Tibial nerve (tissue), 4 donors: ENCODE measurements at regions not wholly inside any gene's neighbourhood (a gene's known extent, or its start where the extent isn't known, plus 50 kb on each side); places are given as distances from the start of the nearest gene placed in this dataset.

Experiments used
- DNase-seq, 2 donors: peaks; one replicate each; pipeline ENCODE4 v3.0.0-alpha.2; 2019; ENCODE audit warnings: low spot score in 2 of 2
- H3K27ac ChIP-seq, 4 donors: fragments of 200-600 bp; sonication (generic) in 3 of 4; one replicate each; pipeline ENCODE4 v1.5.1; 2017 to 2019; ENCODE audit warnings: mild to moderate bottlenecking in 1 of 4
- H3K27me3 ChIP-seq, 2 donors: fragments of 200-600 bp; sonication (generic) in 1 of 2; one replicate each; pipeline versions ENCODE4 v1.5.1 to v1.6.0; 2017 to 2019
- H3K36me3 ChIP-seq, 3 donors: fragments of 200-600 bp; sonication (generic); one replicate each; pipeline ENCODE4 v1.5.1; 2018 to 2019
- H3K4me1 ChIP-seq, 4 donors: fragments of 200-600 bp; sonication (generic) in 3 of 4; one replicate each; pipeline ENCODE4 v1.5.1; 2017 to 2019
- H3K4me3 ChIP-seq, 4 donors: fragments of 200-600 bp; sonication (generic) in 3 of 4; one replicate each; pipeline ENCODE4 v1.5.1; 2017 to 2019; ENCODE audit warnings: mild to moderate bottlenecking in 1 of 4, moderate library complexity in 1 of 4
- H3K9me3 ChIP-seq, 4 donors: fragments of 200-600 bp; sonication (generic) in 3 of 4; one replicate each; pipeline ENCODE4 v1.5.1; 2017 to 2019
- EP300 ChIP-seq, 2 donors: sonication (generic); formaldehyde crosslinking; IDR thresholded peaks; one replicate each; pipeline ENCODE4 v1.6.1; 2017; ENCODE audit warnings: antibody characterized with exemption in 2 of 2, mild to moderate bottlenecking in 1 of 2
- POLR2A ChIP-seq, 2 donors: fragments of 450-650 bp; IDR thresholded peaks; one replicate each; pipeline ENCODE4 v1.6.1; 2017; ENCODE audit warnings: antibody characterized with exemption in 2 of 2, mild to moderate bottlenecking in 2 of 2, moderate library complexity in 2 of 2
- WGBS, 2 donors: methylation state at CpG; one replicate each; pipeline ENCODE4 v1.1.5; 2018; 5-methylcytosine and 5-hydroxymethylcytosine counted together
- TF ChIP-seq, protein P1 (sequence below), 5 experiments: fragments of 200-600 bp in 3 of 5; fragments of 450-650 bp in 2 of 5; sonication (generic) in 3 of 5; IDR thresholded peaks; one replicate each; pipeline ENCODE4 v1.5.1; 2016 to 2019; ENCODE audit warnings: antibody characterized with exemption in 5 of 5, mild to moderate bottlenecking in 3 of 5, moderate library complexity in 2 of 5

DNA sequence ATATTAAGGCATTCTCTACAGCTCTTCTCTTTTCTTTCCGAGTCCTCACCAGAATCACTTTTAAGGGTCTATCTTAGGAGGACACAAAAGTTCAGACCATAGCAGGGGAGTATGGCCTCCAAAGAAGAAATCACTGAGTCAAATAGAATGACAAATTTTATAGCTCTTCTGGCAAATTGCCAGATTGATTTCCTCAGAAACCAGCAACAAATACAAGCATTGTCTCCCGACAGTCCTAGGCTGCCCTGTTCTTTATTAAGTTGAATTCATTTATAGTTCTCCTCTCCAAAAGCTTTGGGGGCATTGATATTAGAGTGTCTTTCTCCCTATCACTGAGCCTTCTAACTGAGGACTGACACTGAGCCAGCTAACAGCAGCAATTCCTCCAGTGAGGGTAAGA is 156.4 kb upstream of the FRMD6 start:
- 46 to 59% methylated on average over 2 of the region's 2 CpGs for WGBS, 2 donors
- Histone ChIP-seq H3K4me3 (no peak overlapping the region), H3K9me3 (peaks cover 0 to 3% (median 0%) of the 10 kb centered on the region in 4 donors), H3K27me3 (no peaks in the 10 kb centered on the region), H3K27ac (no peak overlapping the region), H3K4me1 (no peaks in the 10 kb centered on the region), H3K36me3 (no peaks in the 10 kb centered on the region)
- TF ChIP-seq, protein P1, sequence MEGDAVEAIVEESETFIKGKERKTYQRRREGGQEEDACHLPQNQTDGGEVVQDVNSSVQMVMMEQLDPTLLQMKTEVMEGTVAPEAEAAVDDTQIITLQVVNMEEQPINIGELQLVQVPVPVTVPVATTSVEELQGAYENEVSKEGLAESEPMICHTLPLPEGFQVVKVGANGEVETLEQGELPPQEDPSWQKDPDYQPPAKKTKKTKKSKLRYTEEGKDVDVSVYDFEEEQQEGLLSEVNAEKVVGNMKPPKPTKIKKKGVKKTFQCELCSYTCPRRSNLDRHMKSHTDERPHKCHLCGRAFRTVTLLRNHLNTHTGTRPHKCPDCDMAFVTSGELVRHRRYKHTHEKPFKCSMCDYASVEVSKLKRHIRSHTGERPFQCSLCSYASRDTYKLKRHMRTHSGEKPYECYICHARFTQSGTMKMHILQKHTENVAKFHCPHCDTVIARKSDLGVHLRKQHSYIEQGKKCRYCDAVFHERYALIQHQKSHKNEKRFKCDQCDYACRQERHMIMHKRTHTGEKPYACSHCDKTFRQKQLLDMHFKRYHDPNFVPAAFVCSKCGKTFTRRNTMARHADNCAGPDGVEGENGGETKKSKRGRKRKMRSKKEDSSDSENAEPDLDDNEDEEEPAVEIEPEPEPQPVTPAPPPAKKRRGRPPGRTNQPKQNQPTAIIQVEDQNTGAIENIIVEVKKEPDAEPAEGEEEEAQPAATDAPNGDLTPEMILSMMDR (IDR thresholded peaks at IDR 0.05), result no peak
- TF ChIP-seq POLR2A (IDR thresholded peaks at IDR 0.05) (no peak), EP300 (IDR thresholded peaks at IDR 0.05) (no peak)
- DNase-seq, result no peak

DNA sequence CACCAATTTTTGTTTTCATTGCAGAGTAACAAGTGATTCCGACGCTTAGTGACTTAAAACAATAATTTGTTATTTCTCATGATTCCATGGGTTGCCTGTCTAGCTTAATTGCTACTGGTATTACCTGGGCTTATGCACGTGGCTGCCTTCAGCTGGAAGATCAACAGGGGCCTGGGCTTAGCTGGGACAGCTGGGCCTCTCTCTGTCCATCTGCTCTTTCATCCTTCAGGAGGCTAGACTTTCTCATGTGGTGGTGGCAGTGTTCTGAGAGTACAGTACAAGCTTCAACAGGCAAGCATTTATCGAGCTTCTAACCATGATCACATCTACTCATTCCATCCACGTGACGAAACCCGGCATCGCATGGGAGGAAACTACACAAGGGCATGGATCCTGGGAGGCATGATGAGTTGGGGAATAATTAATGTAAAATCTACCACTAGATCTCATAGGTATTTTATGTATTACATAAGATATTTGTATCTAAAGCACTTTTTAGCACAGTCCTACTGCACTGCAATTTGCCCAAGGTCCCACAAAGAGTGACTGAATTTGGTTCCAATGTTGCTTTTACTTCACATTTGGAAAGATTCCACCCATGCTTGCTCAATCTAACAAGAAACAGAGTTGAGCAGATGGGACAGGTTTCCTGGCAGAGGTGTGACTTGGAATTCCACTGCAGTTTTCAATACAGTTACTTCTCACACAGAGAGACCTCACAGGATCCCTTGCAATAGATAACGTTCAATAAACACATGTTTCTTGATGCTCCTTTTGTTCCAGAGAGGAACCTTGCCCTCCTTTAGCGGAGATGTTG is 153.1 kb upstream of the FRMD6 start:
- Histone ChIP-seq H3K4me1 (no peaks in the 10 kb centered on the region), H3K36me3 (no peaks in the 10 kb centered on the region), H3K27ac (no peak overlapping the region), H3K4me3 (no peak overlapping the region), H3K9me3 (peaks cover 0 to 6% (median 2%) of the 10 kb centered on the region in 4 donors), H3K27me3 (no peaks in the 10 kb centered on the region)
- no peak for DNase-seq
- no peak for TF ChIP-seq EP300 (IDR thresholded peaks at IDR 0.05)
- TF ChIP-seq POLR2A (IDR thresholded peaks at IDR 0.05), result no peak
- TF ChIP-seq, protein P1 (IDR thresholded peaks at IDR 0.05), result no peak
- 81 to 92% methylated on average over 10 of the region's 10 CpGs for WGBS, 2 donors

DNA sequence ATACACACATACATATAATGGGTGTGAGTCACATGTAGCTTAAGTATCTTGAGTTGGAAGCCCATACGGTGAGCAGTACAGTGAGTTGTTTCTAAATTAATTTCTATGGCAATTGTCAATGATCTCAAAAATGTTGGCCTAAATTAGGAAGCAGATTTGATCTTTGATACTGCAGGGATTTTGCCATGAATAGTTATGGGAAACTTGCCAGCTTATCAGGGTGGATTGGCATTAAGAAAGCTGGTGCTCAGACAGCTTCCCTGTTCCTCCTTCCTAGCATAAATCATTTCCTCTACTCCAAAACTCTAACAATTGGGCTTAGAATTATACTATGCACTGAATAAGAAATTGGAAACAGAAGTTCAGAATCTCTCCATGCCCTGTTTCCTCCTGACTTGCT is 150.9 kb upstream of the FRMD6 start:
- no peaks in the 10 kb centered on the region for H3K27me3 ChIP-seq
- TF ChIP-seq EP300 (IDR thresholded peaks at IDR 0.05), result no peak
- 49 to 58% methylated on average over 1 of the region's 1 CpG for WGBS, 2 donors
- H3K27ac ChIP-seq, result no peak overlapping the region
- H3K4me1 ChIP-seq, result no peaks in the 10 kb centered on the region
- H3K4me3 ChIP-seq, result no peak overlapping the region
- H3K36me3 ChIP-seq, result no peaks in the 10 kb centered on the region
- H3K9me3 ChIP-seq, result peaks cover 0 to 6% (median 2%) of the 10 kb centered on the region in 4 donors
- DNase-seq, result no peak

DNA sequence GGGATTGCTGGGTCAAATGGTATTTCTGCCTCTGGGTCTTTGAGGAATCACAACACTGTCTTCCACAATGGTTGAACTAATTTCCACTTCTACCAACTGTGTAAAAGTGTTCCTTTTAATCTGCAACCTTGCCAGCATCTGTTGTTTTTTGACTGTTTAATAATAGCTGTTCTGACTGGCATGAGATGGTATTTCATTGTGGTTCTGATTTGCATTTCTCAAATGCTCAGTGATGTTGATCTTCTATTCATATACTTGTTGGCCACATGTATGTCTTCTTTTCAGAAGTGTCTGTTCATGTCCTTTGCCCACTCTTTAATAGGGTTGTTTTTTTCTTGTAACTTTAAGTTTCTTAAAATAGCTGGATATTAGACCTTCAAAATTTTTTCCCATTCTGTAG is 150.0 kb upstream of the FRMD6 start:
- Histone ChIP-seq H3K36me3 (no peaks in the 10 kb centered on the region), H3K9me3 (peaks cover 0 to 6% (median 1%) of the 10 kb centered on the region in 4 donors), H3K27ac (no peak overlapping the region), H3K4me3 (no peak overlapping the region), H3K4me1 (no peaks in the 10 kb centered on the region), H3K27me3 (no peaks in the 10 kb centered on the region)
- no peak for TF ChIP-seq EP300 (IDR thresholded peaks at IDR 0.05)
- no peak for TF ChIP-seq POLR2A (IDR thresholded peaks at IDR 0.05)
- TF ChIP-seq, protein P1 (IDR thresholded peaks at IDR 0.05), result no peak
- DNase-seq, result no peak

DNA sequence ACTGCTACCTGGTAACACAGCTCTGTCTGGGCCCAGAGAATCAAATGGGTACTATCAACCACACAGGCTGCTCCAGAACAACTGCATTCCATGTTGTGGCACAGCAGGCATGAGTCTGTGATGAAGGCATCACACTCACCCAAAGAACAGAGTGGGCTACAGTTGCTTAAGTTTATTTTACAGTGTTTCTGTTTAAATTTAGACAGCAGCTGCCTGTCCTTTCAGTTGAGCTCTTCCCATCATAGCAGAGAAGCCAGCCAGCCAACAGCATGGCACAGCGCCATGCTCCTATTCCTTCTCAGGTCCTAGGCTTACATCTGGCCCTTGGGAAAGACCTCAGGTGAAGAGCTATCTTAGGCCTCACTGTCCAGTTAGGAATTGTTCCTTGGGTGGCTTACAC is 147.0 kb upstream of the FRMD6 start:
- H3K9me3 ChIP-seq, result peaks cover 0 to 6% (median 0%) of the 10 kb centered on the region in 4 donors
- peaks cover 0 to 26% (median 9%) of the 10 kb centered on the region in 4 donors for H3K4me1 ChIP-seq
- H3K27me3 ChIP-seq, result no peaks in the 10 kb centered on the region
- H3K4me3 ChIP-seq, result no peak overlapping the region
- no peak overlapping the region for H3K27ac ChIP-seq
- TF ChIP-seq, protein P1 (IDR thresholded peaks at IDR 0.05), result no peak
- TF ChIP-seq POLR2A (IDR thresholded peaks at IDR 0.05) (no peak), EP300 (IDR thresholded peaks at IDR 0.05) (no peak)
- DNase-seq, result no peak
- no peaks in the 10 kb centered on the region for H3K36me3 ChIP-seq
- WGBS, 2 donors, result 94 to 100% methylated on average over 1 of the region's 1 CpG
